ENCODE measurements at regions not wholly inside any gene's neighbourhood (a gene's known extent, or its start where the extent isn't known, plus 50 kb on each side); places are given as distances from the start of the nearest gene placed in this dataset.

DNA sequence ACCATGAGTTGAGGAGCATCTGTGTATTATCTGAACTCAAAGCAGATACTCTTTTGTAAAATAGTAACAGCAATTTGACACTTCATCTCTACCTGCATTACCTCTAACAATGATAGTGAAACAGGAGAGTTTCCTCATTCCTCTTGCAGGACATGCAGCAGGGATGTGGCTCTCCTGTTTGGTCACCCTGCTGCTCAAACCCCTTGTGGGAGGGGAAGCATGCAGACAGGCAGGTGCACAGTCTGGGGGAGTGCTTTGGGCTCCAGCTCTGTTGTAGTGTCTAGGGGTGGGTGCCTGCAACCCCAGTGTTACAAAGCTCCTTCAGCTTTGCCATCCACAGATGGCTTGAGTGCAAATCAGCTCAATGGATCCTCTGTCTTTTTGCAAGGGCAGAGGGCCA, 827.6 kb downstream of the DACH1 start:
- no peak for TF ChIP-seq ZFX (IDR thresholded peaks at IDR 0.05; ENCODE audit: borderline replicate concordance)
- TF ChIP-seq, protein P1, sequence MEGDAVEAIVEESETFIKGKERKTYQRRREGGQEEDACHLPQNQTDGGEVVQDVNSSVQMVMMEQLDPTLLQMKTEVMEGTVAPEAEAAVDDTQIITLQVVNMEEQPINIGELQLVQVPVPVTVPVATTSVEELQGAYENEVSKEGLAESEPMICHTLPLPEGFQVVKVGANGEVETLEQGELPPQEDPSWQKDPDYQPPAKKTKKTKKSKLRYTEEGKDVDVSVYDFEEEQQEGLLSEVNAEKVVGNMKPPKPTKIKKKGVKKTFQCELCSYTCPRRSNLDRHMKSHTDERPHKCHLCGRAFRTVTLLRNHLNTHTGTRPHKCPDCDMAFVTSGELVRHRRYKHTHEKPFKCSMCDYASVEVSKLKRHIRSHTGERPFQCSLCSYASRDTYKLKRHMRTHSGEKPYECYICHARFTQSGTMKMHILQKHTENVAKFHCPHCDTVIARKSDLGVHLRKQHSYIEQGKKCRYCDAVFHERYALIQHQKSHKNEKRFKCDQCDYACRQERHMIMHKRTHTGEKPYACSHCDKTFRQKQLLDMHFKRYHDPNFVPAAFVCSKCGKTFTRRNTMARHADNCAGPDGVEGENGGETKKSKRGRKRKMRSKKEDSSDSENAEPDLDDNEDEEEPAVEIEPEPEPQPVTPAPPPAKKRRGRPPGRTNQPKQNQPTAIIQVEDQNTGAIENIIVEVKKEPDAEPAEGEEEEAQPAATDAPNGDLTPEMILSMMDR (IDR thresholded peaks at IDR 0.05) = no peak
- no peak overlapping the region for H3K27ac ChIP-seq

DNA sequence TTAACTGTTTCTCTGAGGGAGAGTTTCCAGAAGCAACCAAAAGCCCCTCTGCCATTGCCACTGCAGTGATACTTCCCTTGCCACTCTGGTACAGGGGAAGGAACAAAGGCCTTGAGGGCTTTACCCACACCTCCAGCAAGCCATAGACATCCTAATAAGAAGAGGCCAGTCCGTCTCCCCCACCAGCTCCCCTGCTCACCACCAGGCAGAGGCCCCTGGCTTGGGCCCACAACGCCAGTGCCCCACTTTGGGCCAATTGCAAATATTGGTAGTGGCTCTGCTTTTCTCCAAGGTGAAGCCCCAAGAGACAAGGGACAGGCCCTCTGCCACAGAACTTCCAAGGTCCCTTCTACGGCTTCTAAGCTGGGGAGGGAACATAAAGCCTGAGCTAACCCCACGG, 833.0 kb downstream of the DACH1 start:
- no peak for TF ChIP-seq ZFX (IDR thresholded peaks at IDR 0.05; ENCODE audit: borderline replicate concordance)
- TF ChIP-seq, protein P1 (IDR thresholded peaks at IDR 0.05) = no peak
- no peak overlapping the region for H3K27ac ChIP-seq

DNA sequence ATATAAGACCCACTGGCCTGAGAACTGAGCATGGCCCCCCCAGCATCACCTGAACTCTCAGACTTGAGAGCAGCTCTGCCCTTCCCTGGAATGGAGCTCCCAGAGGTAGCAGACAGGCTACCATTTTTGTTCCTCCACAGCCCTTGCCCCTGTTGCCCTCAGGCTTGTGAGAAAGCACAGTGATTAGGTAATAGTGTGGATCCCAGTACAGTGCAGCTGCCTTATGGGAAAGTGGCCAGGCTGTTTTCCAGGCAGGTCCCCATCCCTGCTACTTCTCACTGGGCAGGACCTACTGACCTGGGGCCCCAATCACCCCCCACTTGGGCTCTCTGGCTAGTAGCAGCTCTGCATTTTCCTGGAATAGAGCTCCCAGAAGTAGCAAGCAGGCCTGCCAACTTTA, 834.0 kb downstream of the DACH1 start:
- H3K27ac ChIP-seq = no peak overlapping the region
- TF ChIP-seq, protein P1 (IDR thresholded peaks at IDR 0.05) = no peak
- TF ChIP-seq ZFX (IDR thresholded peaks at IDR 0.05; ENCODE audit: borderline replicate concordance) = no peak

DNA sequence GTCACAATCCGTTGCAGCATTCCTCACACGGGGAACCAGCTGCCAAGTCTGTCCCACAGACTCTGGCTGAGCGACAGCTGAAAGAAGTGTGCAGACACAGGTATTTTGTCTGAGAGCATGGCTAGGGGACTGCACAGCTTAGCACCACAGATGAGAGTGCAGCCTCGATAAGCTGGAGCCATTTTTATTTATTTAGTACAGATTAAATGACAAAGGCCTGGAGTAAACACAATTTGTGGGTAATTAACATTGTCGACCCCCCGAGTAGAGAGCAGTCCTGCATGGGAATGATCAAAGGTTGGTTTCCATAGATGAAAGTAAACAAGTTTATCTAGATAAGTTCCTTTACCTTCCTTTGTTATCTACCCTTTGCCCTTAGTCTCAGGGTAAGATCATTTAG, 836.2 kb downstream of the DACH1 start:
- no peak overlapping the region for H3K27ac ChIP-seq
- TF ChIP-seq ZFX (IDR thresholded peaks at IDR 0.05; ENCODE audit: borderline replicate concordance) = no peak
- TF ChIP-seq, protein P1 (IDR thresholded peaks at IDR 0.05) = no peak

DNA sequence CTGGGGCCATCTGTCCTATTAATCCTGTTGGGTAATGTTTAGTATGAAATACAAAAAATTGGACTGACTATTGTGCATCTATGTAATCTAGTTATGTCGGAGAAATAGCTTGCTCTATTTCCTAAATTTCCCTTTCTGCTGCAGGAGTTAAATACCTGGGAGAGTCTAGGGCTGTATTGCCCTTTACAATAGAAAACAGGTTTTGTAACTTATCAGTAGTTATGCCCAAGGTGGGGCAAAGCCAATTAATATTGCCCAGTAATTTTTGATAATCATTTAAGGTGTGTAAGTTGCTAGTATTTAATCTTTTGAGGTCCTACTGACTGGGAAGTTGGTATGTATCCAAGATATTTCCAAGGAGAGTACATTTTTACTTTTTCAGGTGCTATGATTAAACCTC, 838.1 kb downstream of the DACH1 start:
- no peak overlapping the region for H3K27ac ChIP-seq
- TF ChIP-seq, protein P1 (IDR thresholded peaks at IDR 0.05) = no peak
- TF ChIP-seq ZFX (IDR thresholded peaks at IDR 0.05; ENCODE audit: borderline replicate concordance) = no peak

DNA sequence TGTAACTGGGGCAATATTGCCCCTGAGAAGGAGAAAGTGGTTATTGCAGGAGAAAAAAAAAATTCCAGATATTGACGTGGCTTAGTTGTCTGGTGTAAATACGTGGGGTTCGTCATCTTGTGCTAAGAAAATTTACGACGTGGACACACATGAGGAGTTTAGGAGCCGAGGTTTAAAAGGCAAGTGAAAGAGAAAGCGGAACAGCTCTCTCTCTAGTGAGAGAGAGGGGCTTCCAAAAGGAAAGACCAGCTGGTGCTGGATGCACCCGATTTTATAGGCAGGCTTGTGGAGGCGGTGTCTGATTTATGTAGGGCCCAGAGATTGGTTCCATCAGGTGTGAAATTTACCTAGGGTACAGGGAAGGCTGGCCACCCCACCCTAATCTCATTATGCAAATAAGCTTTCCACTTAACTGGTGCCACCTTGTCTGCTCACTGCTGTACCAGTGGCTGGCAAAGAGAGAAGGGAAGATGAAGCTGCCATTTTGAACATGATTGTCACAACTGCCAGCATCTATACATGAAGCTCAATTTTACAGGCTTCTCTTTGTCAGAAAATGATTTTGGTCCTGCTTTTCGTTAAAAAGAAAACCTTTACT, 845.1 kb downstream of the DACH1 start:
- TF ChIP-seq, protein P1 (IDR thresholded peaks at IDR 0.05) = no peak
- TF ChIP-seq ZFX (IDR thresholded peaks at IDR 0.05; ENCODE audit: borderline replicate concordance) = no peak

DNA sequence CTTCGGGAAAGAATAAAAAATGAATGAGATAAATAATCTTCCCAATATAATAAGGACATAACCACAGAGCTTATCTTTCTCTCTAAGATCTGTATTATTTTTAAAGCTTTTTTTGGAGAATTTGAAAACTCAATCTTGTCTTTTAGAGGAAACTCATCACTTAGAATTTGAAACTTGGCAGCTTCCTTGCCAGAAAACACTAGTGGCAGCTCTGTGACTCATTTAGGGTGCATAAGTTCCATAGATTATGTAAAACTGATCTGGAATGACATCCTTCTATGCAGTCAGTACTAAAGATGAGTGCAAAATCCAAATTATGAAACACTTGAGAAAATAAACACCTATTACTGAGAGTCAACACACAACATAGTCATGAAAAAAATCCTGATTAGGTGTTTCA, 848.0 kb downstream of the DACH1 start:
- no peak overlapping the region for H3K27ac ChIP-seq

More for the DNA sequence above, 845.1 kb downstream of the DACH1 start:
- H3K27ac ChIP-seq = no peak overlapping the region

More for the DNA sequence above, 848.0 kb downstream of the DACH1 start:
- TF ChIP-seq, protein P1 (IDR thresholded peaks at IDR 0.05) = no peak
- no peak for TF ChIP-seq ZFX (IDR thresholded peaks at IDR 0.05; ENCODE audit: borderline replicate concordance)
